ENCODE measurements at regions not wholly inside any gene's neighbourhood (a gene's known extent, or its start where the extent isn't known, plus 50 kb on each side); places are given as distances from the start of the nearest gene placed in this dataset.
"Not testable (repeated sequence)": the region's sequence is repeated elsewhere in the genome, so short reads cannot be mapped to it uniquely, and the experiment has no call there.

GRCh38 chr5:121038438-121038837 lies 574.3 kb downstream of the PRR16 start:
- TF ChIP-seq, protein P1, sequence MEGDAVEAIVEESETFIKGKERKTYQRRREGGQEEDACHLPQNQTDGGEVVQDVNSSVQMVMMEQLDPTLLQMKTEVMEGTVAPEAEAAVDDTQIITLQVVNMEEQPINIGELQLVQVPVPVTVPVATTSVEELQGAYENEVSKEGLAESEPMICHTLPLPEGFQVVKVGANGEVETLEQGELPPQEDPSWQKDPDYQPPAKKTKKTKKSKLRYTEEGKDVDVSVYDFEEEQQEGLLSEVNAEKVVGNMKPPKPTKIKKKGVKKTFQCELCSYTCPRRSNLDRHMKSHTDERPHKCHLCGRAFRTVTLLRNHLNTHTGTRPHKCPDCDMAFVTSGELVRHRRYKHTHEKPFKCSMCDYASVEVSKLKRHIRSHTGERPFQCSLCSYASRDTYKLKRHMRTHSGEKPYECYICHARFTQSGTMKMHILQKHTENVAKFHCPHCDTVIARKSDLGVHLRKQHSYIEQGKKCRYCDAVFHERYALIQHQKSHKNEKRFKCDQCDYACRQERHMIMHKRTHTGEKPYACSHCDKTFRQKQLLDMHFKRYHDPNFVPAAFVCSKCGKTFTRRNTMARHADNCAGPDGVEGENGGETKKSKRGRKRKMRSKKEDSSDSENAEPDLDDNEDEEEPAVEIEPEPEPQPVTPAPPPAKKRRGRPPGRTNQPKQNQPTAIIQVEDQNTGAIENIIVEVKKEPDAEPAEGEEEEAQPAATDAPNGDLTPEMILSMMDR (IDR thresholded peaks at IDR 0.05) = no peak
- TF ChIP-seq ZFX (IDR thresholded peaks at IDR 0.05; ENCODE audit: borderline replicate concordance) = no peak

GRCh38 chr5:121049971-121050370 lies 585.9 kb downstream of the PRR16 start:
- TF ChIP-seq ZFX (IDR thresholded peaks at IDR 0.05; ENCODE audit: borderline replicate concordance) = no peak
- TF ChIP-seq, protein P1 (IDR thresholded peaks at IDR 0.05) = no peak
- no peak overlapping the region for H3K27ac ChIP-seq

More at GRCh38 chr5:121038438-121038837, 574.3 kb downstream of the PRR16 start:
- no peak overlapping the region for H3K27ac ChIP-seq

DNA sequence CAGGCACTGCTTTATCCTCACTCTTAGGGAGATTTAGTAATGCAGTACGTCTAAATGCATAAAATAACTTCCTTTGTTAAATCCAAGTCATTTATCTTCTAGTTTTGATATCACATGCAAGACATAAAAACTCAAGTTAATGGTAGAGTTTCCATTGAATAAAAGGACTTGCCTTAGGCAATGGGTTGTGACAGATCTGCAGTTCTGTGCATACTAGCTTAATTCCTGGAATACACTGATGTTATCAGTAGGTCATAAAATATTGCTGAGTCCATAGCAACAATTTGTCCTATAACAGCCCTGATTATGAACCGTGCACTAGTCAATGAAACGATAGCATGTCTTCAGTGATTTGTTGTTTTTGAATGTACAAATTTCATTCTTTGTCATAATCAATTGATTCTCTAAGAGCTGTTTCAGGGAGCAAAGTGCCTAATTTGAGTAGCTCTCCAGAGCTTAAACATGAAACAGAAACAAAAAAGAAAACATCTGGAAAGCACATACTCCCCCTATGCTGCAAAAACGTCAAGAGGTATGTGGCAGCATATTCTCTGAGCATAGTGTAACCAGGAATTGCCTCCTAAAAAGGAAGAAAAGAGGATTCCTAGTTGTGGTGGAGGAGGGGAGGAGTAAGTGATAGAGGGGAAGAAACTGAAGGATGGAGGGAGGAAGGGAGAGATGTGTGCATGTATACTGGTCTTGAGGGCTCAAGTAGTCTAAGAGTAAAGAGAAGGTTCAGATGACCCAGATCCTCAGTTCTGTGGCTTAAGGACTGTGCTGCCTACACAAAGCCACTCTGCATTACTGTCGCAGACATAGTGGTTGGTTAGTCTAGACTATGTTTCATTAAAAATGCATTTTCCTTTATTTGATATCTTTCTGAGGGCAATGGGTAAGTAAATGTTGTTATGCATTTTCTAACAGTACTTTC lies 589.2 kb downstream of the PRR16 start:
- TF ChIP-seq, protein P1 (IDR thresholded peaks at IDR 0.05) = no peak
- TF ChIP-seq ZFX (IDR thresholded peaks at IDR 0.05; ENCODE audit: borderline replicate concordance) = no peak
- no peak overlapping the region for H3K27ac ChIP-seq

GRCh38 chr5:121055586-121055985 lies 591.5 kb downstream of the PRR16 start:
- no peak for TF ChIP-seq ZFX (IDR thresholded peaks at IDR 0.05; ENCODE audit: borderline replicate concordance)
- TF ChIP-seq, protein P1 (IDR thresholded peaks at IDR 0.05) = no peak
- H3K27ac ChIP-seq = no peak overlapping the region

- not testable (repeated sequence) for H3K27ac ChIP-seq
These were observed 600.1 kb downstream of the PRR16 start for GRCh38 chr5:121064241-121064640.

DNA sequence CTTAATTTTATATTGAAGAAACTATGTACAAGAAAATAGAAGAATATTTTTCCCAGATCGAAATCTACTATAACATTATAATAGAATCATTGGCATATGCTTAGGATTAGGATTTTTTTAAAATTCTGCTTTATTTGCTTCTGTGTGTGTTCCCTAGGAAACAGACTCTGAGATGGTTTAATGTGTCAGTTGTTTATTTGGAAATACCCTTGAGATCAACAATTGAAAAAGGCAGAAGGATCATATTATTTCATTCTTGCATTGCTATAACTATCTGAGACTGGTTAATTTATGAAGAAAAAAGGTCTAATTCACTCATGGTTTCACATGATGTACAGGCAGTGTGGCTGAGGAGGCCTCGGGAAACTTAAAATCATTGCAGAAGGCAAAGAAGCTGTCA lies 622.6 kb downstream of the PRR16 start:
- TF ChIP-seq, protein P1 (IDR thresholded peaks at IDR 0.05) = no peak
- TF ChIP-seq ZFX (IDR thresholded peaks at IDR 0.05; ENCODE audit: borderline replicate concordance) = no peak
- H3K27ac ChIP-seq = no peak overlapping the region

DNA sequence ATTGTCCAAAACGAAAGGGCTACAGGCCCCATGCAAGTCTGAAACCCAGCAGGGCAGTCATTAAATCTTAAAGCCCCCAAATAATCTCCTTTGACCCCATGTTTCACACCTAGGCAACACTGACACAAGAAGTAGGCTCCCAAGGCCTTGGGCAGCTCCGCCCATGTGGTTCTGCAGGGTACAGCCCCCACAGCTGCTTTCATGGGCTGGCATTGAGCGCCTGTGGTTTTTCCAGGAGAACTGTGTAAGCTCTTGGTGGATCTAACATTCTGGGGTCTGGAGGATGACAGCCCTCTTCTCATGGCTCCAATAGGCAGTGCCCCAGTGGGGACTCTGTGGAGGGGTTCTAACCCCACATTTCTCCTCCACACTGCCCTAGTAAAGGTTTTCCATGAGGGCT lies 623.5 kb downstream of the PRR16 start:
- no peak overlapping the region for H3K27ac ChIP-seq
- no peak for TF ChIP-seq ZFX (IDR thresholded peaks at IDR 0.05; ENCODE audit: borderline replicate concordance)
- TF ChIP-seq, protein P1 (IDR thresholded peaks at IDR 0.05) = no peak

All from 22Rv1 (cell line).